ENCODE measurements at regions not wholly inside any gene's neighbourhood (a gene's known extent, or its start where the extent isn't known, plus 50 kb on each side); places are given as distances from the start of the nearest gene placed in this dataset.

- Histone ChIP-seq H3K23me2 (ENCODE audit: insufficient read length, low read depth, low read length, poor library complexity, severe bottlenecking) (no peaks in the 10 kb centered on the region), H2BK120ac (ENCODE audit: low read depth, low read length, poor library complexity, severe bottlenecking) (no peak overlapping the region), H2BK12ac (ENCODE audit: insufficient read length, low read depth, low read length) (no peak overlapping the region), H3K18ac (ENCODE audit: insufficient read length, low read depth, low read length) (no peak overlapping the region), H3K9me3 (ENCODE audit: control insufficient read depth, low read depth, low read length) (no peaks in the 10 kb centered on the region), H4K8ac (replicated peaks; ENCODE audit: insufficient read length, low read depth, low read length) (no peak overlapping the region), H3K79me2 (ENCODE audit: insufficient read depth, low read length) (no peaks in the 10 kb centered on the region), H2BK20ac (ENCODE audit: low read depth, low read length, poor library complexity, severe bottlenecking) (no peak overlapping the region), H3K56ac (ENCODE audit: insufficient read length, low read depth, low read length) (no peak overlapping the region), H4K91ac (ENCODE audit: insufficient read length, low read depth, low read length) (no peak overlapping the region), H2BK5ac (ENCODE audit: insufficient read length, low read length) (no peak overlapping the region), H3K4me1 (ENCODE audit: insufficient read depth, low read length) (no peaks in the 10 kb centered on the region), H3K23ac (ENCODE audit: insufficient read length, low read depth, low read length) (no peak overlapping the region), H3K4me2 (ENCODE audit: insufficient read depth, insufficient read length, low read length) (no peak overlapping the region), H3K9ac (ENCODE audit: extremely low read depth, insufficient read length, low read length) (no peak overlapping the region), H2BK15ac (ENCODE audit: low read depth, low read length) (no peak overlapping the region), H4K5ac (ENCODE audit: insufficient read length, low read depth, low read length) (no peak overlapping the region), H3K14ac (ENCODE audit: insufficient read depth, low read length) (no peak overlapping the region), H4K20me1 (ENCODE audit: control insufficient read depth, insufficient read depth, insufficient read length) (no peaks in the 10 kb centered on the region), H2AK5ac (ENCODE audit: insufficient read length, low read length) (no peak overlapping the region), H2AFZ (ENCODE audit: low read length) (no peak overlapping the region), H3K27me3 (ENCODE audit: insufficient read depth, low read length) (no peaks in the 10 kb centered on the region), H3T11ph (ENCODE audit: low read length) (no peak overlapping the region), H3K4ac (ENCODE audit: low read depth, low read length) (no peak overlapping the region), H3K79me1 (ENCODE audit: insufficient read depth, low read depth, low read length, poor library complexity, severe bottlenecking) (no peaks in the 10 kb centered on the region), H3K27ac (ENCODE audit: insufficient read length, low read depth, low read length) (no peak overlapping the region)
- no peak for TF ChIP-seq CTCF (conservative IDR thresholded peaks at IDR 0.05)
- WGBS (ENCODE audit: extremely low coverage, insufficient read length, low lambda C conversion rate), result no CpG with 5 or more reads among the region's 1 CpG
- Mint-ChIP-seq H3K27me3 (ENCODE audit: low read depth) (peaks cover 15% of the 10 kb centered on the region), H3K36me3 (ENCODE audit: insufficient read depth in 1 of 3, low read depth in 3 of 3) (no peaks in the 10 kb centered on the region), H3K9me3 (peaks cover 2 to 3% of the 10 kb centered on the region in 2 experiments; a peak in 1 of 5 replicates), H3K27ac (no peak overlapping the region), H3K4me3 (no peak overlapping the region), H3K4me1 (no peaks in the 10 kb centered on the region)
- no peak for DNase-seq
These were observed 226.3 kb upstream of the RAG2 start for GRCh38 chr11:36824349-36824748.
